Naive thymus-derived CD4-positive, alpha-beta T cell (primary cell): ENCODE measurements at regions not wholly inside any gene's neighbourhood (a gene's known extent, or its start where the extent isn't known, plus 50 kb on each side); places are given as distances from the start of the nearest gene placed in this dataset.

Experiments used
- ATAC-seq: fragments of 150-1000 bp; cut with Tn5 transposase; 2 replicates; pipeline ENCODE4 v1.10.0; 2021; ENCODE audit warnings: mild to moderate bottlenecking, moderate library complexity
- CTCF ChIA-PET: fragments of 350-600 bp; sonication (Branson Sonifier 250); formaldehyde crosslinking; loops from one replicate; lab custom pipeline; 2021; ENCODE audit warnings: antibody characterized with exemption; lab: Charles Lee
- POLR2A ChIA-PET: fragments of 350-600 bp; sonication (Branson Sonifier 250); formaldehyde crosslinking; loops from one replicate; lab custom pipeline; 2021; ENCODE audit warnings: antibody characterized with exemption, inconsistent platforms; lab: Charles Lee
- DNase-seq, 9 donors: peaks; one replicate each; pipeline versions ENCODE4 v3.0.0 to v3.0.0-alpha.2; 2020 to 2022; ENCODE audit warnings: mixed read lengths in 1 of 9
- H3K27ac ChIP-seq: one replicate; pipeline ENCODE4 v1.7.0; 2013; ENCODE audit warnings: mild to moderate bottlenecking, low read depth, low read length, moderate library complexity
- H3K27me3 ChIP-seq, 2 donors: one replicate each; pipeline ENCODE4 v1.7.0; 2013; ENCODE audit warnings: low read length in 2 of 2, mild to moderate bottlenecking in 2 of 2, moderate library complexity in 2 of 2; ENCODE audit not compliant: control insufficient read depth in 2 of 2, insufficient read depth in 2 of 2
- H3K36me3 ChIP-seq, 3 experiments: 1 replicate in 2 of 3; 2 replicates in 1 of 3; pipeline ENCODE4 v1.7.0; 2013; ENCODE audit warnings: low read length in 3 of 3, mild to moderate bottlenecking in 3 of 3, moderate library complexity in 1 of 3; ENCODE audit not compliant: insufficient read depth in 3 of 3, control insufficient read depth in 2 of 3
- H3K4me1 ChIP-seq, 2 donors: one replicate each; pipeline ENCODE4 v1.7.0; 2013; ENCODE audit warnings: low read length in 2 of 2, mild to moderate bottlenecking in 2 of 2, moderate library complexity in 1 of 2; ENCODE audit not compliant: control insufficient read depth in 2 of 2, insufficient read depth in 2 of 2
- H3K4me3 ChIP-seq: 2 replicates; pipeline ENCODE4 v1.7.0; 2013; ENCODE audit warnings: mild to moderate bottlenecking, low read length
- H3K9me3 ChIP-seq, 3 experiments: 1 replicate in 2 of 3; 2 replicates in 1 of 3; pipeline ENCODE4 v1.7.0; 2013; ENCODE audit warnings: low read length in 3 of 3; ENCODE audit not compliant: control insufficient read depth in 2 of 3
- H3K27ac Mint-ChIP-seq, 9 donors: one replicate each; pipeline ENCODE4 v1.8.0; 2020 to 2022; ENCODE audit warnings: mixed read lengths in 9 of 9, mild to moderate bottlenecking in 8 of 9, moderate library complexity in 5 of 9, inconsistent platforms in 2 of 9
- H3K27me3 Mint-ChIP-seq, 5 donors: one replicate each; pipeline ENCODE4 v1.8.0; 2021 to 2022; ENCODE audit warnings: mixed read lengths in 5 of 5, mild to moderate bottlenecking in 1 of 5
- H3K36me3 Mint-ChIP-seq, 5 donors: one replicate each; pipeline ENCODE4 v1.8.0; 2020 to 2022; ENCODE audit warnings: mixed read lengths in 5 of 5, mild to moderate bottlenecking in 3 of 5, inconsistent platforms in 1 of 5
- H3K4me1 Mint-ChIP-seq, 7 donors: one replicate each; pipeline ENCODE4 v1.8.0; 2020 to 2022; ENCODE audit warnings: mixed read lengths in 7 of 7, mild to moderate bottlenecking in 3 of 7, inconsistent platforms in 1 of 7
- H3K4me3 Mint-ChIP-seq, 10 donors: one replicate each; pipeline ENCODE4 v1.8.0; 2020 to 2022; ENCODE audit warnings: mild to moderate bottlenecking in 10 of 10, mixed read lengths in 10 of 10, moderate library complexity in 6 of 10, inconsistent platforms in 2 of 10
- H3K9me3 Mint-ChIP-seq, 11 donors: one replicate each; pipeline ENCODE4 v1.8.0; 2020 to 2022; ENCODE audit warnings: mixed read lengths in 11 of 11, mild to moderate bottlenecking in 4 of 11, inconsistent platforms in 1 of 11, moderate library complexity in 1 of 11
- intact Hi-C, 2 donors: fragments of 100-400 bp; cut with micrococcal nuclease; formaldehyde crosslinking; loops; one replicate each; pipeline ENCODE4 v1.15.1; 2023

- Histone ChIP-seq H3K27me3 (no peaks in the 10 kb centered on the region), H3K4me3 (no peak overlapping the region), H3K36me3 (no peaks in the 10 kb centered on the region), H3K9me3 (no peaks in the 10 kb centered on the region), H3K4me1 (no peaks in the 10 kb centered on the region), H3K27ac (no peak overlapping the region)
- intact Hi-C loops: no loop called here
- POLR2A ChIA-PET: no interaction called here
- DNase-seq (no peak), ATAC-seq (no peak)
- Mint-ChIP-seq H3K9me3 (peaks cover 0 to 12% (median 3%) of the 10 kb centered on the region in 11 donors), H3K4me3 (no peak overlapping the region), H3K27me3 (no peaks in the 10 kb centered on the region), H3K36me3 (no peaks in the 10 kb centered on the region), H3K27ac (no peak overlapping the region), H3K4me1 (no peaks in the 10 kb centered on the region)
- CTCF ChIA-PET: no interaction called here
Measured at GRCh38 chr4:181350615-181351415, 892.4 kb upstream of the TENM3 start.

DNA sequence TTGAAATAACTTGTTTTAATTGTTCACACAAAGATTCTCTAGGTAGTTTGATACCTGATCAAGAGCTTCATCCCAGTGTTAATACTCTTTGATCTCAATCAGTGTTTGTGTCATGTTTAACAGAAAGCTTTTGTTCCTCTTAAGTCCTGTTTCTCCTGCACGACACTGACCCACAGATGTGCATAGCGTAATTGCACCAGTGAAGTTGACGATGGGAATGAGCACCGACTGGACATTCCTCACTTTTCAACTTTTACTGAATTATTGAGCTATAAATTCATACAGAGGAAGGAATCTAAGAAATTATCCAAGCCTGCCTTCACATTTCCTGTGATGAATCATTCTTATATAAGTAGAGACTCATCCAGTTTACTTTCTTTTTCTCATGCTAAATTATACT is 878.7 kb upstream of the TENM3 start:
- Mint-ChIP-seq H3K36me3 (no peaks in the 10 kb centered on the region), H3K27ac (no peak overlapping the region), H3K4me1 (no peaks in the 10 kb centered on the region), H3K27me3 (no peaks in the 10 kb centered on the region), H3K4me3 (no peak overlapping the region), H3K9me3 (peaks cover 0 to 13% (median 0%) of the 10 kb centered on the region in 11 donors)
- Histone ChIP-seq H3K36me3 (no peaks in the 10 kb centered on the region), H3K9me3 (no peaks in the 10 kb centered on the region), H3K4me3 (no peak overlapping the region), H3K27ac (no peak overlapping the region), H3K27me3 (no peaks in the 10 kb centered on the region), H3K4me1 (no peaks in the 10 kb centered on the region)
- ATAC-seq: no peak
- ChIA-PET POLR2A (no interaction called here), CTCF (no interaction called here)
- intact Hi-C loops: no loop called here
- no peak for DNase-seq

GRCh38 chr4:181365671-181366070 is 877.5 kb upstream of the TENM3 start:
- DNase-seq (no peak), ATAC-seq (no peak)
- Histone ChIP-seq H3K27me3 (no peaks in the 10 kb centered on the region), H3K4me1 (no peaks in the 10 kb centered on the region), H3K27ac (no peak overlapping the region), H3K36me3 (no peaks in the 10 kb centered on the region), H3K4me3 (no peak overlapping the region), H3K9me3 (no peaks in the 10 kb centered on the region)
- H3K4me3 Mint-ChIP-seq: no peak overlapping the region
- no peaks in the 10 kb centered on the region for H3K27me3 Mint-ChIP-seq
- intact Hi-C loops: no loop called here
- no peak overlapping the region for H3K27ac Mint-ChIP-seq
- H3K36me3 Mint-ChIP-seq: no peaks in the 10 kb centered on the region
- no peaks in the 10 kb centered on the region for H3K4me1 Mint-ChIP-seq
- peaks cover 0 to 13% (median 0%) of the 10 kb centered on the region in 11 donors for H3K9me3 Mint-ChIP-seq
- POLR2A ChIA-PET: no interaction called here
- CTCF ChIA-PET: no interaction called here

DNA sequence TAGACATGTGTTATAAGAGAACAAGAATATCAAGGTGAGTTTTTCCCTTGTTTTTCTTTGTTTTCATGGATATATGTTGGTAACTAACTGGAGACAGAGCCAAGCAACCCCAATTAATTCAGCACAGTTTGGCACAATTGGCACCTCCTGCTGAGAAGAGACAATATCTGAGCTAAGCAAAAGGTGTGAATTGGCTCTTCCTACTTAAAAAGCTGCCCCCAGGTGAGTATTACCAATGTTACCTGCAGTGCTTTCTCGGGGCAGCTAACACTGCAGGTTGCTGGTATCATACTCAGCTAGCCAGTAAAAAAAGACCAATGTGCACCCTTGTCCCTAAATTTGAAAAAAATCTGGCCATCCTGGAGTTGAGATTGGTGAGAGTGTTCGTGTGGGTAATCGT is 871.2 kb upstream of the TENM3 start:
- ATAC-seq (no peak), DNase-seq (no peak)
- H3K4me3 ChIP-seq: no peak overlapping the region
- Mint-ChIP-seq H3K9me3 (peaks cover 0 to 5% (median 0%) of the 10 kb centered on the region in 11 donors), H3K27me3 (no peaks in the 10 kb centered on the region), H3K4me1 (peaks cover 0 to 1% (median 0%) of the 10 kb centered on the region in 7 donors), H3K36me3 (no peaks in the 10 kb centered on the region), H3K4me3 (no peak overlapping the region), H3K27ac (no peak overlapping the region)
- H3K36me3 ChIP-seq: no peaks in the 10 kb centered on the region
- CTCF ChIA-PET: no interaction called here
- no peaks in the 10 kb centered on the region for H3K4me1 ChIP-seq
- intact Hi-C loops: no loop called here
- POLR2A ChIA-PET: no interaction called here
- no peaks in the 10 kb centered on the region for H3K9me3 ChIP-seq
- no peak overlapping the region for H3K27ac ChIP-seq
- no peaks in the 10 kb centered on the region for H3K27me3 ChIP-seq

DNA sequence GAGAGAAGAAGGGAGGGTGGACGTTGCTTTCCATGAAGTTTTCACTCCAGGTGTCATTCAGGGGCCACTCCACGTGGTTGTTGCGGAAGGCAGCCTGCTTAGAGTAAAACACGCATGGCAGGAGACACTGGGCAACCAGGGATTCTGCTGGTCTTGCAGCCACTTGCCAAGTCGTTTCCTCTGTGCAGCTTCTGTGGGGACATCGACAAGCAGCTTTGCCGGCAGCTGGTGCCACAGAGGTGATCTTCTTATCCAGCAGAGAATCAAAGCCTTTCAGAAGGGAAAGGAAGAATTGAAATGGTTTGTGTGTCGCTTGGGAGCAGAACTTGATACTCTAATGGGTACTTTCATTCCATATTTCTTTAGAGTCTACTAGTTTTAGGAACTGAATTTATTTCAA is 867.1 kb upstream of the TENM3 start:
- DNase-seq (no peak), ATAC-seq (no peak)
- H3K9me3 Mint-ChIP-seq: peaks cover 0 to 5% (median 1%) of the 10 kb centered on the region in 11 donors
- H3K4me1 ChIP-seq: no peaks in the 10 kb centered on the region
- H3K27me3 Mint-ChIP-seq: no peaks in the 10 kb centered on the region
- no peak overlapping the region for H3K27ac ChIP-seq
- no peaks in the 10 kb centered on the region for H3K27me3 ChIP-seq
- H3K9me3 ChIP-seq: no peaks in the 10 kb centered on the region
- intact Hi-C loops: no loop called here
- H3K36me3 ChIP-seq: no peaks in the 10 kb centered on the region
- peaks cover 0 to 1% (median 0%) of the 10 kb centered on the region in 7 donors for H3K4me1 Mint-ChIP-seq
- no peak overlapping the region for H3K27ac Mint-ChIP-seq
- H3K4me3 Mint-ChIP-seq: no peak overlapping the region
- POLR2A ChIA-PET: no interaction called here
- no peak overlapping the region for H3K4me3 ChIP-seq
- CTCF ChIA-PET: no interaction called here
- no peaks in the 10 kb centered on the region for H3K36me3 Mint-ChIP-seq

GRCh38 chr4:181388061-181388460 is 855.1 kb upstream of the TENM3 start:
- Histone ChIP-seq H3K36me3 (no peaks in the 10 kb centered on the region), H3K27me3 (no peaks in the 10 kb centered on the region), H3K4me1 (no peaks in the 10 kb centered on the region), H3K27ac (no peak overlapping the region), H3K4me3 (no peak overlapping the region), H3K9me3 (no peaks in the 10 kb centered on the region)
- Mint-ChIP-seq H3K4me1 (no peaks in the 10 kb centered on the region), H3K36me3 (no peaks in the 10 kb centered on the region), H3K9me3 (peaks cover 0 to 12% (median 0%) of the 10 kb centered on the region in 11 donors), H3K27me3 (no peaks in the 10 kb centered on the region), H3K4me3 (no peak overlapping the region), H3K27ac (no peak overlapping the region)
- intact Hi-C loops: no loop called here
- no peak for DNase-seq
- ChIA-PET CTCF (no interaction called here), POLR2A (no interaction called here)
- no peak for ATAC-seq

- DNase-seq (no peak), ATAC-seq (no peak)
- ChIA-PET POLR2A (no interaction called here), CTCF (no interaction called here)
- no peaks in the 10 kb centered on the region for H3K27me3 Mint-ChIP-seq
- Histone ChIP-seq H3K27me3 (no peaks in the 10 kb centered on the region), H3K4me1 (no peaks in the 10 kb centered on the region), H3K9me3 (no peaks in the 10 kb centered on the region), H3K27ac (no peak overlapping the region), H3K4me3 (no peak overlapping the region), H3K36me3 (no peaks in the 10 kb centered on the region)
- no peaks in the 10 kb centered on the region for H3K36me3 Mint-ChIP-seq
- intact Hi-C loops: no loop called here
- no peak overlapping the region for H3K27ac Mint-ChIP-seq
- peaks cover 0 to 10% (median 2%) of the 10 kb centered on the region in 11 donors for H3K9me3 Mint-ChIP-seq
- no peak overlapping the region for H3K4me3 Mint-ChIP-seq
- no peaks in the 10 kb centered on the region for H3K4me1 Mint-ChIP-seq
Measured at GRCh38 chr4:181416966-181417365, 826.2 kb upstream of the TENM3 start.
